Osteoblast (primary cell): ENCODE measurements at regions not wholly inside any gene's neighbourhood (a gene's known extent, or its start where the extent isn't known, plus 50 kb on each side); places are given as distances from the start of the nearest gene placed in this dataset.

Experiments used
- DNase-seq: peaks from one replicate; pipeline ENCODE4 v3.0.0; 2011; ENCODE audit warnings: low spot score, mixed read lengths; ENCODE audit not compliant: insufficient read length; ENCODE audit errors: missing footprints
- H2AFZ ChIP-seq: 2 replicates; pipeline ENCODE4 v1.6.0; 2011; ENCODE audit warnings: mild to moderate bottlenecking, low read length
- H3K27ac ChIP-seq: 2 replicates; pipeline ENCODE4 v1.5.1; 2011; ENCODE audit warnings: mild to moderate bottlenecking, low read depth, low read length, moderate library complexity
- H3K27me3 ChIP-seq: 2 replicates; pipeline ENCODE4 v1.6.0; 2012; ENCODE audit warnings: mild to moderate bottlenecking, control low read depth, inconsistent platforms, low read length, moderate library complexity; ENCODE audit not compliant: insufficient read depth
- H3K36me3 ChIP-seq: 2 replicates; pipeline ENCODE4 v1.5.1; 2011; ENCODE audit warnings: mild to moderate bottlenecking, low read length, control low read depth, moderate library complexity; ENCODE audit not compliant: insufficient read depth
- H3K4me1 ChIP-seq: 2 replicates; pipeline ENCODE4 v1.5.1; 2011; ENCODE audit warnings: mild to moderate bottlenecking, low read length, control low read depth, moderate library complexity; ENCODE audit not compliant: insufficient read depth
- H3K4me2 ChIP-seq: 2 replicates; pipeline ENCODE4 v1.6.0; 2011; ENCODE audit warnings: mild to moderate bottlenecking, low read length; ENCODE audit not compliant: insufficient read depth
- H3K4me3 ChIP-seq: fragments of 200-600 bp; sonication (generic); 3 replicates; pipeline ENCODE4 v1.5.1; 2012; ENCODE audit warnings: mild to moderate bottlenecking, low read length, inconsistent platforms; ENCODE audit not compliant: insufficient read depth
- H3K79me2 ChIP-seq: 2 replicates; pipeline ENCODE4 v1.6.0; 2012; ENCODE audit warnings: mild to moderate bottlenecking, low read length, control low read depth, inconsistent platforms; ENCODE audit not compliant: insufficient read depth
- H3K9me3 ChIP-seq: 2 replicates; pipeline ENCODE4 v1.5.1; 2011; ENCODE audit warnings: low read depth, low read length, control low read depth
- H4K20me1 ChIP-seq: 2 replicates; pipeline ENCODE4 v1.6.0; 2012; ENCODE audit warnings: mild to moderate bottlenecking, low read length, control low read depth; ENCODE audit not compliant: insufficient read depth
- TF ChIP-seq, protein P1 (sequence below): IDR thresholded peaks from 2 replicates; pipeline ENCODE4 v1.5.1; 2011; ENCODE audit warnings: mild to moderate bottlenecking, low read depth, low read length, moderate library complexity; ENCODE audit errors: extremely low read depth

DNA sequence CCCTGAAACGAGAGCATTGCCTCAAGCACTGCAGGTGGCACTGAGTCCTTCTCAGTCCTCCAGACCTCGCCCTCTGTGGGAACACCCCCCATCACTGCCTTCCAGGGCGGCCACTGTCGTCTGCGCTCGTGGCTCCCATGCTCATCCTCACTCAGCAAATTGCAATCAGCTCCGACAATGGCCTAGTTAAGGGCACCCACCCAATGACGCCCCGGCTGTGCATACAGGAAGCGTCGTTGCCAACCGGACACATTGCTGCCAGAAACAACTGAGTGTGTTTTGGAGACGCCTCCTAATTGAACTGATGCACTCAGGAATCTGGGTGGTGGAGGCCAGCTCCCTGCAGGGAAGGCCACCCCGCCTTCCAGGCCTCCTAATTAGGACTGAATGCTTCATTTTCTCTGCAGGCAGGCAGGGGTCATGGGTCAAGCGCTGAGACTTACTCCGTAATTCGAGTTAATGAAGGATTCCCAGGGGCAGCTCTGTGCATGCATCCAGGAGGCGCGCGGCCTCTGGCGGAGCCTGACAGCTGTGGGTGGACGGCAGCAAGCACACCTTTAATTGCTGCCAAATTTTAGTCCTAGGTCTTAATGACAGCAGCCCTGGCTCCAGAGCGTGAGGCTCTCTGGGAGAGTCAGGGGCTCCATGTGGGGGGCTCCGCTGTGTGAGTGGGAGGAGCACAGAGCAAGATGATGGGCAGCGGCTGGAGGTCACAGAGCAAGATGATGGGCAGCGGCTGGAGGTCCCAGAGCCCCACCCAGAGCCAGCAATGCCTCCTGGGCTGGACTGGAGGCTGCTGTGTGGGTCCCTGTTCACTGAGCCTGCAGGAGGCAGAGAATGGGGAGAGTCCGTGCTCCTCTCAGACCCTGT, 199.0 kb downstream of the BRD1 start:
- no peaks in the 10 kb centered on the region for H3K4me1 ChIP-seq
- no peaks in the 10 kb centered on the region for H3K9me3 ChIP-seq
- H2AFZ ChIP-seq, result no peak overlapping the region
- TF ChIP-seq, protein P1, sequence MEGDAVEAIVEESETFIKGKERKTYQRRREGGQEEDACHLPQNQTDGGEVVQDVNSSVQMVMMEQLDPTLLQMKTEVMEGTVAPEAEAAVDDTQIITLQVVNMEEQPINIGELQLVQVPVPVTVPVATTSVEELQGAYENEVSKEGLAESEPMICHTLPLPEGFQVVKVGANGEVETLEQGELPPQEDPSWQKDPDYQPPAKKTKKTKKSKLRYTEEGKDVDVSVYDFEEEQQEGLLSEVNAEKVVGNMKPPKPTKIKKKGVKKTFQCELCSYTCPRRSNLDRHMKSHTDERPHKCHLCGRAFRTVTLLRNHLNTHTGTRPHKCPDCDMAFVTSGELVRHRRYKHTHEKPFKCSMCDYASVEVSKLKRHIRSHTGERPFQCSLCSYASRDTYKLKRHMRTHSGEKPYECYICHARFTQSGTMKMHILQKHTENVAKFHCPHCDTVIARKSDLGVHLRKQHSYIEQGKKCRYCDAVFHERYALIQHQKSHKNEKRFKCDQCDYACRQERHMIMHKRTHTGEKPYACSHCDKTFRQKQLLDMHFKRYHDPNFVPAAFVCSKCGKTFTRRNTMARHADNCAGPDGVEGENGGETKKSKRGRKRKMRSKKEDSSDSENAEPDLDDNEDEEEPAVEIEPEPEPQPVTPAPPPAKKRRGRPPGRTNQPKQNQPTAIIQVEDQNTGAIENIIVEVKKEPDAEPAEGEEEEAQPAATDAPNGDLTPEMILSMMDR, result no peak
- no peaks in the 10 kb centered on the region for H3K27me3 ChIP-seq
- DNase-seq, result peak; percentile 75
- H3K36me3 ChIP-seq, result no peaks in the 10 kb centered on the region
- H3K4me2 ChIP-seq, result no peak overlapping the region
- H3K27ac ChIP-seq, result no peak overlapping the region
- H3K79me2 ChIP-seq, result no peaks in the 10 kb centered on the region
- H4K20me1 ChIP-seq, result no peaks in the 10 kb centered on the region
- no peak overlapping the region for H3K4me3 ChIP-seq

DNA sequence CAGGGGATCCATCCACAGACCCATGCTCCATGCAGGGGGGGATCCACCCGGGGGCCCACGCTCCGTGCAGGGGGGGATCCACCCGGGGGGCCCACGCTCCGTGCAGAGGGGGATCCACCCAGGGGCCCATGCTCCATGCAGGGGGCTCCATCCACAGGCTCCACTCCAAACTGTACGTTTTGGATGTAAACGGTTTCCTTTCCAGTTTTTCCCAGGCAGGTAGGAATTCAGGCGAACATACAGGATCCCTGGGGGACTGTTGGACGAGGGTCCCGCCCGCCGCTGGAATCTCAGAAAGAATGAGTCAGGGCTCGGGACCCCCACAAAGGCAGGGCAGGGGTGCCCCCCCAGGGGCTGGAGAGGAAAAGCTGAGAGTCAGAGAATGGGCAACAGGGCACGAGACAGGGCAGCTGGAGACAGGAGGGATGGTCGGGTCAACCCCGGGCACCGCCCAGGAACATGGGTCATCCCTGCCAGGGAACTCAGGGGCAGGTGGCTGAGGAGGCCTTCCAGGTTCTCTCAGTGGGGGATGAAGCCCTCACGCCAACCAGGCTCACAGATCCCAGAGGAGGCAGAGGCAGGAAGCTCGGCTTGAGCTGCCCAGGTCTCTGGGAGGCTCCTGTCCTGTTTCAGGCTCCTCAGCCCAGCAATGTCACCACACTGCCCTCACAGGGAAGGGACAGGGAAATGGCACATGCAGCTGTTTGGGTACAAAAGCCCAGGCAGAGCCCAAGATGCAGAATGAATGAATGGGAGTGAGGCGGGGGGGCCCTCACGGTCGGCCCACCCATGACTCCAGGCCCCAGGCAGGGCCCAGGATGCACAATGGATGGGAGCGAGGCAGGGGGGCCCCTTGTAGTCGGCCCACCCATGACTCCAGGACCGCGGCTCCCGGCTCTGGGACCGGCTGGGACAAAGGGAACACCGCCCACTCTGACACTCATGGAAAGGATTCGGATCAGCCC, 200.2 kb downstream of the BRD1 start:
- H3K4me1 ChIP-seq, result no peaks in the 10 kb centered on the region
- H2AFZ ChIP-seq, result no peak overlapping the region
- no peaks in the 10 kb centered on the region for H3K79me2 ChIP-seq
- no peaks in the 10 kb centered on the region for H3K36me3 ChIP-seq
- no peak for DNase-seq
- no peak overlapping the region for H3K4me3 ChIP-seq
- no peaks in the 10 kb centered on the region for H3K9me3 ChIP-seq
- no peak overlapping the region for H3K4me2 ChIP-seq
- H4K20me1 ChIP-seq, result no peaks in the 10 kb centered on the region
- no peaks in the 10 kb centered on the region for H3K27me3 ChIP-seq
- H3K27ac ChIP-seq, result no peak overlapping the region
- TF ChIP-seq, protein P1, result no peak

- Histone ChIP-seq H3K4me1 (no peaks in the 10 kb centered on the region), H3K9me3 (no peaks in the 10 kb centered on the region), H2AFZ (no peak overlapping the region), H4K20me1 (no peaks in the 10 kb centered on the region), H3K4me3 (no peak overlapping the region), H3K36me3 (no peaks in the 10 kb centered on the region), H3K4me2 (no peak overlapping the region), H3K27ac (no peak overlapping the region), H3K27me3 (no peaks in the 10 kb centered on the region), H3K79me2 (no peaks in the 10 kb centered on the region)
- TF ChIP-seq, protein P1, result no peak
- peak; percentile 83 for DNase-seq
These were observed 201.1 kb downstream of the BRD1 start for GRCh38 chr22:49626361-49627216.
